UCSD-AML1 (cell line): ENCODE measurements at regions not wholly inside any gene's neighbourhood (a gene's known extent, or its start where the extent isn't known, plus 50 kb on each side); places are given as distances from the start of the nearest gene placed in this dataset.
"Not testable (repeated sequence)": the region's sequence is repeated elsewhere in the genome, so short reads cannot be mapped to it uniquely, and the experiment has no call there.

ENCODE experiments used
- DNase-seq: peaks from one replicate; lab custom pipeline; 2025; ENCODE audit not compliant: unreplicated experiment; lab: John Stamatoyannopoulos, UW

DNA sequence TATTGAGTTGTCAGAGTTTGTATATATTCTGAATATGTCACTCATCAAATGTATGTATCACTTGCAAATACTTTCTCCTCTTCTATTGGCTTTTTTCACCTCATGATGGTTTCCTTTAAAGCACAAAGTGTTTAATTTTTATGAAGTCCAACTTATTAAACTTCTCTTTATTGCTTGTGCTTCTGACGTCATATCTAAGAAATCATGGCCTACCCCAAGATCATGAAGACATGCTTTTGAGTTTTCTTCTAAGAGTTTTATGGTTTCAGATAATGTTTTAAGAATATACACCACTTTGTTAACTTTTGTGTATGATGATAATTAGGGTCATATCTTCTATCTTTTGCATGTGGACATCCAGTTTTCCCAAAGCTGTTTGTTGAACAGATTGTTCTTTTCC lies 417.2 kb upstream of the ATP10A start:
- no peak for DNase-seq

DNA sequence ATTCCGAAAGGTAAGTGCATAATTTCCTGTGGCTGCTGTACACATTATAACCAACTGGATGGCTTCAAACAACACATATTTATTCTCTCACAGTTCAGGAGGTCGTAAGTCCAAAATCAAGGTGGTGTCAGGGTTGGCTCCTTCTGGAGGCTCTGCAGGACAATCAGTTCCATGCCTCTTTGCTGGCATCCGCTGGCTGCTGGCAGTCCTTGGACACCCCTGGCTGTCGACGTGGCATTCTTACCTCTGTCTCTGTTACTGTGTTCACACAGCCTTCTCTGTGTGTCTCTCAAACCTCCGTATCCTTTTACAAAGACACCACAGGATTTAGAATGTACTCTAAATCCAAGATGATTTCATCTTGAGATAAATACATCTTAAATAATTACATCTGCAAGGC lies 398.8 kb upstream of the ATP10A start:
- DNase-seq = no peak

DNA sequence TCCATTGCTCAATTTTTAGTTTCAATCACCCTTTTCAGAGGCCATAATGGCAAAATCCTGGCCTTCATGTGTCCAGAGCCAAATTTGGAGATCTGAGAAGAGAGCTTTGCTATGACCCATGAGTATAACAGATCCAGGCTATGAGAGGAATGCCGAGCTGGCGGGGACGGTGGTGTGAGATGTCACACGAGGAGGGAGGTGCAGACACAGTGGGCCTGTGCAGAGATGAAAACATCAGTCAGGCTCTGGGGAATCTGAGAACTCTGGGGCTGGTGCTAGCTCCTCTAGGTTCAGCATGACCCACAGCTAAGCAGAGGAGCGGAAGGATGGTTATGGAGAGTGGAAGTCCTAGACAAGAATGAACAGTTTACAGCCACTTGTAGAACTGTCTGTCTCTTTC lies 398.3 kb upstream of the ATP10A start:
- DNase-seq = no peak

DNA sequence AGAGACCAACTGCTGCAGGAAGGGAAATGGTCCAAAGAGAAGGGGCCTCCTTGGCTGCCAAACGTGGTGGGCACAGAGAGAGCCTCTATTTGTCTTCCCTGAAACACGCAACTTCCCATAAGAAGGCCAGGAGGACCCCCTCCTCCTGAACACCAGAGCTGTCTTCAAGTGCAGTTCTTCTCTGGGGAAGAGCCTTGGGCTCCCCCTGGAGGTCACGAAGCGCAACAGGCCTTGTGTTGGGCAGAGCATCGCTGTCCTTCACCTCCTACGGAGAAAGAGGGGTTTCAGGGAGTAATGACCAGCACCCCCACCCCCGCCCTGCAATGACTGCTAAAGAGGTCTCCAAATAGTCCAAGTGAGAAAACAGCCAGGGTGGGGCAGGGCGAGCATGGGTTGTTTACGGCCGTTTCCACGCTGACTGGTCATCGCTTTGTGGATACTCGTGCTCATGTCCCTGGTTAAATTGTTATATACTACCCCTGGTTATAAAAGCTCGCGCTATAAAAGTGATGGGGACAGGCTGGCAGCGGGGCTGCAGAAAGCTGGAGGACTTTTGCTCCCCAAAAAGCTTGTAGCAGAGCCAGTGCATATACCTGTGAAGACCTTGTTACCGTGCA lies 397.5 kb upstream of the ATP10A start:
- DNase-seq = peak; percentile 31

DNA sequence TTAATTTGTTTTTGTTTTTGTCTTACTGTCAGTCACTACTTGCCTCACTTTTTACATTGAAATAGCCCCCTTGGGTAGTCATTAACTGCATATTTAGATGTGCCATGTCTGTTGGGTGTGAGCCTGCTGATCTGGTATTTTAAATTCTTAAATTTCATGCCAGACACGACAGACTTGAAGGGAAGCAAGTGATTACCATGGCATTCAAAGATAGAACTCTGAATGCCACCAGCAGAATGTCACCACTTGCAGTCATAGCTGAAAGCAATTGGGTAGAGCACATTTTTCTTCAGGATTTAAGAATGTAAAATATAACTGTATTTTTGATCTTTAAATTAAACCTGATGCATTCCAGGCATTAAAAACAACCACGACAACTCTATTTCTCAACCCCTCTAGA lies 396.5 kb upstream of the ATP10A start:
- no peak for DNase-seq

DNA sequence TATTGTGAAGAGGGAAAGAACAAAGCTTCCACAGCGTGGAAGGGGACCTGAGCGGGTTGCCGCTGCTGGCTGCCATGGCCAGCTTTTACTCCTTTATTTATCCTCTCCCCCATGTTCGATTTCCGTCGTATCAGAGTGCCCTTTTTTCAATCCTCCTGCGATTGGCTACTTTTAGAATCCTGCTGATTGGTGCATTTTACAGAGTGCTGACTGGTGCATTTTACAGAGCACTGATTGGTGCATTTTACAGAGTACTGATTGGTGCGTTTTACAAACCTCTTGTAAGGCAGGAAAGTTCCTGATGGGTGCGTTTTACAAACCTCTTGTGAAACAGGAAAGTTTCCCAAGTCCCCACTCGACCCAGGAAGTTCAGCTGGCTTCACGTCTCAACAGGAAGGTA lies 381.7 kb upstream of the ATP10A start:
- DNase-seq = not testable (repeated sequence)

DNA sequence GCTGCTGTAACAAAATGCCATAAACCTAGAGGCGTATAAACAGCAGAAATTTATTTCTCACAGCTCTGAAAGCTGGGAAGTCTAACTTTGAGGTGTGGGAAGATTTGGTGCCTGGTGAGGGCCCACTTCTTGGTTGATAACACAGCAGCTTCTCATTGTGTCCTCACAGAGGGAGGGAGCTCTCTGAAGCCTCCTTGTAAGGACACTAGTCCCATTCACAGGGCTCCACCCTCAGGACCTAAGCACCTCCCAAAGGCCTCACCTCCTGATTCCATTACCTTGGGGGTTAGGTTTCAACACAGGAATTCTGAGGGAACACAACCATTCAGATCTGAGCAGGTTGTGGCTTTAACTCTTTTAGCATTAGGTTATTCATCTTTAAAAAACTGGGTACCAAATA lies 380.3 kb upstream of the ATP10A start:
- no peak for DNase-seq

DNA sequence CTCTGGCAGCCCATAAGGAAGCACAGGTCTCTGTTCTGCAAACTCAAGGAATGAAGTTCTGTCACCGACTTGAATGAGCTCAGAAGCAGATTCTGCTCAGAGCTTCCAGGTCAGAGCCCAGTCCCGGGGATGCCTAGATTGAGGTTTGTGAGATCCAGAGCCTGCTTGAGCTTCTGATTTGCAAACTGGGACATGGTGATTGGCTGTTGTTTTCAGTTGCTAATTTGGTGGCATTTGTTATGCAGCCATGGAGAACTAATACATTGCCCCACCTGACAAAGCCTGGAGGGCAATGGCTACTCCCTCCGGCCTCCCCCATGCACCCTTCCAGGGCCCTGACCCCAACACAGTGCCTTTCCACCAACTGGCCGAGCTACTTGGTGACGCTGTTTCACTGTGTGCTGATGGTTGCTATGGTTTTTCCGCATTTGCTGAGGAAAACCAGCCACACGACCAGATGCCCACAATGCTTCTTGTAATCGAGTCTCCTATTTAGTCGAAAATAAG lies 379.5 kb upstream of the ATP10A start:
- no peak for DNase-seq

DNA sequence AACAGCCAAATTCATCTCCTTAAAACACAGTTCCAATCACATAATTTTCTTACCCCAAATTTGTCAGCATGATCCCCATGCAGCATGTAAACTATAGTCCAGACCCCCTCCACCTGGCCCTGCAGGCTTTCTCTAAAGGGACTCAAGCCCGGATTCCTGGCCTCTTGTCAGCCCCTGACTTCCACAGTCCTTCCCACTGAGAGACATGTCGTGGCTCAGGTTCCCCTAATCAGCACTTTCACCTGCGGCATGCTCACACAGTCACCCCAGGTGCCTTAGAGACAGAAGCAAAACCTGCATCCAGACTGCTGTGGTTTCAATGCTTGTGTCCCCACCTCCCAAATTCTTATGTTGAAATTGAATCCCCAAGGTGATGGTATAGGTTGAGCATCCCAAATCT lies 372.7 kb upstream of the ATP10A start:
- DNase-seq = no peak

DNA sequence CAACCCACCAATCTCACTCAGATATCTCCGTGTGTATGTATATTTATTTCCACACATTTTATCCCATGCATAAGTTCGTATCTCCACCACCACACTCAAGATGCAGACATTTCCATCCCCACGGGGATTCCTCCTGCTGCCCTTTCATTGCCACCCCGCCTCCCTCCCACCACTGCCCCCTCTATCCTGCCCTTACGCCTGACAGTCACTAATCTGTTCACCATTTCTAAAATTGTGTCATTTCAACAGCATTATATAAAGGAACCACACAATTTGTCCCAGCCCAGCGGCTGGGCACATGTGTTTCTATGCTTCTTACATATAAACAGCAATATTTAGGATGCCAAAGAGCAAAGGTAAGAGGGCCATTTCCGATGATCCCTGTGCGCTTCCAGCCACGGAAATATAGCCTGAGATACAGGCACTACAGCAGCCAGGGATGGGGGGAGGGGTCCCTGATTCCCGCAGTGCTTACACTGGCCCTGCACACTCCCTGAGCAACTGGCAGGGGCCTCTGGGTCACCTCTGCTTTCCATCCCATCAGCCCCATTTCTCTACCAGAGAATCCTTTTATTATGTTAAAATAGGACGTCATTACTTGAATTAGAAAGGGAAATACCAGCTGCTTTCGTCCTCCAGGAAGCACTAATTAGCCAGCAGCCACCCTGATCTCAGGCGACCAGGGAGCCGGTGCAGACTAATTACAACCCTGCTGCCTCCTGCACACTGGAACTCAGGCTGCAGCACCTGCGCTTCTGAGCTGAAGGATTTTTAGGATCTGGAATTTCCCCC lies 372.0 kb upstream of the ATP10A start:
- DNase-seq = no peak

DNA sequence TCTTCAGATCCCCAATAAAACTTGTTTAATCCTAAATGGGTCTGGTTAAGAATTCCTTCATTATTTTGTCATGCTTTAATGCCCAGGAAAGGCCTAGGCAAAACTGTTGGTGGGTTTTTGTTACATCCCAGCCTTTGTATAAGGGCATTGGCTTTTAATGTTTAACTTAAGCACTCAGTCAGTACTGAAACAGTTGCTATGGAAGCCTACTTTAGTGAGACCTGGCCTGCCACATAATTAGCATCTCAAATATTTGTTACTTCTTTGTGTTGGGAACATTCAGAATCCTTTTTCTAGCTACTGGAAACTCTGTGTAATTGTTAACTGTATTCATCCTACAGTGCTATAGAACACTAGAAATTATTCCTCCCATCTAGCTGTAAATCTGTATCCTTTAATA lies 369.6 kb upstream of the ATP10A start:
- DNase-seq = no peak

DNA sequence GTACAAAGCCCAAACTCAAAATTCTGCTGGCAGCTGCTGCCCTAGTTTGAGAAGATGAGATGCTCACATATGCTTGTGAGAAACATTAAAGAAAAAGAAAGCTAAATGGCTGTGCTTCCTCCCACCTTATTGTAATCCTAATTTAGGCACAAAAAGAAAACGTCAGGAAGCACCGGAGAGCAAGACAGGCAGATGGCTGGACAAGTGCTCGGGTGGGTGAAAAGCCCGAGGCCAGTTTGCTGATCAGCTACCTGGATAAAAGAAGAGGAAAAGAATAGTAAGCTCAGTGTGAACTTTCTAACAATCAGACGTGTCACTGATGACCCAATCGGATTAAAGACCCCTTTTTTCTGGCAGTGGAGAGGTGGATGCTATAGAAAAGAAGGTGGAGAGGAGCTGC lies 368.0 kb upstream of the ATP10A start:
- no peak for DNase-seq

DNA sequence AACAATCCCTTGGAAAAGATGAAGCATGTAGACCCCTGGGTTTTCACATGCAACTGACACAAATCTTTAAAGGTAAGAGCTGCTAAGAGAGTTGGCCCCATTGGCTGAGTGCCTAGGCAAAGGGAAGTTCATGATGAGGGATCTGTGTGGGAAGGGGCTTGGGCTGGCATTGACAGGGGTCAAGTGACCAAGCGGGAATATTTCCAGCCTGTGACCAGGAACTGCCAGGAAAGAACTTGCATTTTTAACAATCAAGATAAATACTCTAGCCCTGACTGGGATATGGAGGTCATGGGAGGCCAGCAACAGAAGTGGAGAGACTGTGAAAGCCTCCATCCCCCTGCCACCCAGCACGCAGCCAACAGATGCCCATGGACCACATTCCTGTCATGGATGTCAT lies 361.1 kb upstream of the ATP10A start:
- no peak for DNase-seq

DNA sequence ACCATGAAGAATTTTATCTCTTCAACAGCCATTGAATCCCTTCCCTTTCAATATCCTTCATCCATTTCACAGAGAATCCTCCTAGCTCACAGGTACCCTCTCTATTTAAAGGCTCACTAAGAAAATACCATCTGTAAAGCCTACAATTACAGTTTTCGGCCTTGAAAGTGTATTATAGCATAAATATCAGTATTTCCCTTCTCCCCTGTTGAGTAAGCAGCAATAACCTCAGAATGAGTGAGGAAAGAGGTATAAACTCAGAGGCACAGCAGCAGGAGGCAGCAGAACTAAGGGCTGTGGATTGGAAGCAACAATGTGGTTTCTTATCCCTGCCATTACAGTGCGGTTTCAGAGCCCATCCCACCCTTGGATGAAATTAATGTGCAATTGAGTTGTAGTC lies 360.6 kb upstream of the ATP10A start:
- DNase-seq = no peak

DNA sequence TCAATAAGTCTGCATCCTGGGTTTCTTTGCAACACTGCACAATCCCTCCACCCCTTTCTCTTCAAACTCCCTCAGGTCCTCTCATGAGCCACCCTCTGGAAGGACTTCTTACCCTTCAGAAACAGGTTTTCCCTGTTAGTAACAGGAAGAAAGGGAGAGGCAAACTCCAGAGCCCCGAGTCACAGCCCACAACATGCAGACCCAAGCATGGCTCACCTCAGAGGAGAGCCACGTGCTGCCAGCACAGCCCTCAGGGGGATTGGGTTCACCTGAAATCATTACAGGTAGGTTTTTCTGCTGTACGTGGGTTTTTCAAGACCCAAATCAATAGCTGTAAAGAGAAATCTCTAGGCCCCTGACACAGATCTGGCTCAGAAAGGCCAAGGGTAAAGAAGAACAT lies 359.7 kb upstream of the ATP10A start:
- DNase-seq = no peak

DNA sequence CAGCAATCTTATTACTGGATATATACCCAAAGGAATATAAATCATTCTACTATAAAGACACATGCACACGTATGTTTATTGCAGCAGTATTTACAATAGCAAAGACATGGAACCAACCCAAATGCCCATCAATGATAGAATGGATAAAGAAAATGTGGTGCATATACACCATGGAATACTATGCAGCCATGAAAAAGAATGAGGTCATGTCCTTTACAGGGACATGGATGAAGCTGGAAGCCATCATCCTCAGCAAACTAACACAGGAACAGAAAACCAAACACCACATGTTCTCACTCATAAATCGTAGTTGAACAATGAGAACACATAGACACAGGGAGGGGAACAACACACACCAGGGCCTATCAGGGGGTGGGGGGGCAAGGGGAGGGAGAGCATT lies 353.9 kb upstream of the ATP10A start:
- not testable (repeated sequence) for DNase-seq

DNA sequence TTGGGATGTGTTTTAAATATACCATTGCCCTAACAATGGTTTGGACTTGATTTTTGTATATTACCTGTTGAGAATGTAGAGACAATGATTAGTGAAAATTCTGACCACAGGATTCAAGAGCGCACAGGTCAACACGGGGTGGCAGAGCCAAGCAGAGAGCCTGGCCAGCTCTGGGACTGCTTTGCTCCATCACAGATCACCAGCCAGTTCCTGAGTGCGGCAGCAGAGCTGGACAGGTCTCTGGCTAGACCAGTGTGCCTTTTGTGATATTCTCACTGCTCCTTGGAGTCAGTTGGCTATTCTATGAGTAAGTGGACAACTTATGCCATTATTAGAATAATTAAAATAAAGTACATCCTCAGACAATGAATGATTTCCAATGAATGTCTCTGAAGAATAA lies 351.2 kb upstream of the ATP10A start:
- no peak for DNase-seq

DNA sequence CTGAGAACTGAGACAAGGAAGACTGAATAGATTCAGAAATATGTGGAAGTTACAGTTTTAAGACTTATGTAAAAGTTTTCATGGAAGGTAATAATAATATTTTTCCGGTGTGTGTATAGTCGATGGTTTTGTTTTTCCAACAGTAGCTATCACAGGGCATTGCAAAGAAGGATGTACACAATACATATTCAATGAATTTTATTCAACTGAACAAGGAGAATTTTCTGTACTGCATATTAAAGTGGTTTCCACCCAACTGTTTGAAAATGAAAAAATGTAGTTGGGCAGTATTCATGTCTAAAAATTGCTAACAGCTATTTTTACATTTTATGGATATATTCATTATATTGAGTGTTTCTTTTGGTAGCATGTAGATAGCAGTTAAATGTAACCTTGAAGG lies 350.3 kb upstream of the ATP10A start:
- DNase-seq = no peak

DNA sequence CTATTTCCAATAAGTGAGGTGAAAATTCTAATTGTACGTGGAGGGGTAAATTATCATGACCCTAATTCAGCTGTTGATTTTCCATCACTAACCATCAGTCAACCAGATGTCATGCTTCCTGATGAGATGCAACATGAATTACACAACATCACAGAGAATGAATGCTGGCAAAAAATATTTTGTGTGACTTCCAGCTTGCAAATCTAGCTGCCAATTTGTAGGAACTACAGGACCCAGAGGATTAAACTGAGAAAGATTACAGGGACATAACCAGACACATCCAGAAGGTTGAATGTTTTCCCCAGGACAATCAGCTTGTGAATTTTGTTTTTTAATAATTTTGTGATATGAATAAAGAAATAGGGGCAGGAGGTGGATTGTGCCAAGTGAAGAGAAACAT lies 349.0 kb upstream of the ATP10A start:
- no peak for DNase-seq

DNA sequence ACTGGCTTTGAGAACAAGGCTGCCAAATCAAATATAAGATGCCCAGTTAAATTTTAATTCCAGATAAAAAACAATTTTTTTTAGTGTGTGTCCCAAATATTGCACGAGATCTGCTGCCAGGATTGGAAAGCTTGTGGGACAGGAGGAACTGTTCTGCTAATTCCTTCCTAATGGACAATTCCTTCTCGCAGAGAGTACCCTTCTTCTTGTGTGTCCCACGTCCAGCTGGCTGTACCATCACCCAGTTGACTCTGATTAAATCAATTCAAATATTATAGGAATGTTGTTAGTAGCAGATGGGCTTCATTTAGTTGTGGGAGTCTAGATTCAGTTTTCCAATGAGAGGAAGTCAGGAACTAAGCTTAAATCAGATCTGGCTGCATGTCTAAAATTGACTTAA lies 347.9 kb upstream of the ATP10A start:
- no peak for DNase-seq

DNA sequence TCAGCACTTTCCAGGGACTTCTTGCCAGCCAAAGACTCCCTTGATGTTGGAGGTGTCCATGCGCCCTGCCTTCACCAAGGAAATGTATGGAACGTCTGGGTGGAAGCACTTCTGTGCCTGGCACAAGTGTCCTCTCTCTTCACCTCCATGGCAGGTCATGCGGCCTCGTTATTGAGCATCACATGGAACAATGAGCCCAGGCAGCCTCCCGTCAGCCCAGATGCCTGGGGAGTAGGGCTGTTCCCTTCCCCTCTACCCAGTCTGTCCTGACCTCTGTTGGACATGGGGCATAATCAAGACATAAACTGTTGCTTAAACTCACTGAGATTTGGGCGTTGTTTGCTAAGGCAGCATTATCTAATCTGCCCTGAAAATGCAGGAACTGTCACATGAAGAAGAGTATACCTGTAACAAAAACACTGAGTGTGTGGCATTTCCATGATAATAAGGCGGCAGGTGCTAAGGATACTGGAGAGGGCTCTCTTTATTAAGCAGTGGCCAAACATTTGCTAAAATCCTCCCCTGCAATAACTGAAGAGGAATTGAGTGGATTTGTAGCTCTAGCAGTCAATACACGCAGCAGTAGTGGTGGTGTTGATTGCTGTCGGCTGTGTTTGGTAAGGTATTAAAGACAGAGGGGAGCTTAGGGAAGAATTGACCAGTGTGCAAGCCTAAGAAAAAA lies 338.2 kb upstream of the ATP10A start:
- DNase-seq = no peak

DNA sequence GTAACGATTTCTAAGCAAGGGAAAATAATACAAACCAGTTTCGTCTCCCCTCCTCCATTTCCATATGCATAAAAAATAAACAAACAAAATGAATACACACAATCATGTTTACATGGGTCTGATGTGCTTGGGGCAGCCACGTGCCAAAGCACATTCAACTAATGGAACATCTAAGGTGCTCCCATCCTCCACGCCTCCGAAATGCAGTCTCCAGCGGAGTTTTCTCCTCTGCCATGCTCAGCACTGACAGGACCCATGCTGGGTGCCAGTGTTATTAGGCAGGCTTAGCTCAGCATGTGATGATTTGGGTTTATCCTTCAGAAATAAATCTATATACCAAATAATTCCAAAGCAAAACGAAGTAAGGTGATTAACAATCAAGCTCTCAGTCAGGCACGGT lies 337.3 kb upstream of the ATP10A start:
- no peak for DNase-seq
